OCI-LY7 (cell line): ENCODE measurements at regions not wholly inside any gene's neighbourhood (a gene's known extent, or its start where the extent isn't known, plus 50 kb on each side); places are given as distances from the start of the nearest gene placed in this dataset.

Experiments
- CTCF ChIP-seq: fragments of 200-600 bp; sonication (generic); conservative IDR thresholded peaks from 2 replicates; pipeline ENCODE4 v1.5.1; 2014; ENCODE audit warnings: mild to moderate bottlenecking, antibody characterized with exemption, low read length, moderate library complexity, mixed read lengths
- EZH2phosphoT487 ChIP-seq: fragments of 200-600 bp; sonication (generic); IDR thresholded peaks from 2 replicates; pipeline ENCODE4 v1.6.1; 2018; ENCODE audit warnings: low read depth, borderline replicate concordance, mild to moderate bottlenecking, mixed run types, antibody characterized with exemption, low read length, moderate library complexity, mixed read lengths

DNA sequence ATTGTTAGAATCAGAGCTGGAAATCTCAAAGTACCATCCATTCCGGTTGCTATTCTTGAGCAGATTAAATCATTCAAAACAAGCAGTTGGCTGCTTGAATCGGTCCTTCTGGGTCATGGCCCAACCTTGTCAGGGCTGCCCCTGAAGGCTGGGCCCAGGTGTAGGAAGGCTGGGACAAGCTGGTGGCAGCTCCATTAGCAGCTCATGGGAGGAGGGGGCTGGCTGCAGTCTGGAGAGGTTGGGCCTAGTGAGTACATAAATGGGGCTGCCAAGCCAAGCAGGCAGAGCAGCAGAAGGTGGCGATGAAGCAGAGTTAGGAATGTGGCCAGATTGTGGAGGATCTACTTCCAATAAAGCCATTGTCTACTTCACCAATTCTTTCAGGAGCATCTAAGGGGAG, 81.4 kb downstream of the ADCYAP1 start:
- TF ChIP-seq CTCF: no peak
- no peak for TF ChIP-seq EZH2phosphoT487
